ES-I3 (cell line): ENCODE measurements at regions not wholly inside any gene's neighbourhood (a gene's known extent, or its start where the extent isn't known, plus 50 kb on each side); places are given as distances from the start of the nearest gene placed in this dataset.
"Not testable (repeated sequence)": the region's sequence is repeated elsewhere in the genome, so short reads cannot be mapped to it uniquely, and the experiment has no call there.

Experiments used
- H3K36me3 ChIP-seq: 2 replicates; pipeline ENCODE4 v1.6.1; 2013; ENCODE audit warnings: mild to moderate bottlenecking, low read length, control low read depth, moderate library complexity; ENCODE audit not compliant: insufficient read depth
- H3K4me1 ChIP-seq: 2 replicates; pipeline ENCODE4 v1.6.1; 2013; ENCODE audit warnings: mild to moderate bottlenecking, control low read depth, low read length; ENCODE audit not compliant: insufficient read depth
- H3K9ac ChIP-seq: 2 replicates; pipeline ENCODE4 v1.6.1; 2013; ENCODE audit warnings: low read depth, mild to moderate bottlenecking, low read length, moderate library complexity
- H3K9me3 ChIP-seq: 2 replicates; pipeline ENCODE4 v1.6.1; 2013; ENCODE audit warnings: mild to moderate bottlenecking, low read length, moderate library complexity; ENCODE audit not compliant: control insufficient read depth, insufficient read depth

DNA sequence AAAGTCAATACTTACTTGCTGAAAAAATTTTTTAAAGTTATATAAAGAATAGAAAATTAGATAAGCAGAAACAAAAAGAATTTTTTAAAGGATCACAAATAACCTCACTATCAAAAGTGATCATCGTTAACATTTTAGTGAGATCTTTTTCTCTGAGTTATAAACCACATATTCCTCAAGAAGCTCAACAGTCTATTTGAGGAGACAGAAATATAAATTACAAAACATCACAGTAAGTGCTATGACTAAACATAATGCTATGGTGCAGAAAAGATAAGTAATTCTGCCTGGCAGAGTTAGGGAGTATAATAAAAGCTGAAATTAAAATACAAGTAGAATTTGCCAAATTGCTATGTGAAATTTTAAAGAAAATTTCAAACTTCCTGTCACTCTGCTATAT, 226.7 kb downstream of the LMBRD1 start:
- Histone ChIP-seq H3K9me3 (no peaks in the 10 kb centered on the region), H3K4me1 (no peaks in the 10 kb centered on the region), H3K9ac (no peak overlapping the region), H3K36me3 (no peaks in the 10 kb centered on the region)

DNA sequence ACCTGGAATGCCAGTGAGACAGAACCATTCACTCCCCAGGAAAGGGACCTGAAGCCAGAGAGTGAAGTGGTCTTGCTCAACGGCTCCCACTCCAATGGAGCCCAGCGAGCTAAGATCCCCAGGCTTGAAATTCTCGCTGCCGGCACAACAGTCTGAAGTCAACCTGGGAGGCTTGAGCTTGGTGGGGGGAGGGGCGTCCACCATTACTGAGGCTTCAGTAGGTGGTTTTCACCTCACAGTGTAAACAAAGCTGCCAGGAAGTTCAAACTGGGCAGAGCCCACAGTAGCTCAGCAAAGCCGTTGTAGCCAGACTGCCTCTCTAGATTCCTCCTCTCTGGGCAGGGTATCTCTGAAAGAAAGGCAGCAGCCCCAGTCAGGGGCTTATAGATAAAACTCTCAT, 236.2 kb downstream of the LMBRD1 start:
- not testable (repeated sequence) for H3K9ac ChIP-seq, H3K36me3 ChIP-seq, H3K4me1 ChIP-seq, H3K9me3 ChIP-seq

DNA sequence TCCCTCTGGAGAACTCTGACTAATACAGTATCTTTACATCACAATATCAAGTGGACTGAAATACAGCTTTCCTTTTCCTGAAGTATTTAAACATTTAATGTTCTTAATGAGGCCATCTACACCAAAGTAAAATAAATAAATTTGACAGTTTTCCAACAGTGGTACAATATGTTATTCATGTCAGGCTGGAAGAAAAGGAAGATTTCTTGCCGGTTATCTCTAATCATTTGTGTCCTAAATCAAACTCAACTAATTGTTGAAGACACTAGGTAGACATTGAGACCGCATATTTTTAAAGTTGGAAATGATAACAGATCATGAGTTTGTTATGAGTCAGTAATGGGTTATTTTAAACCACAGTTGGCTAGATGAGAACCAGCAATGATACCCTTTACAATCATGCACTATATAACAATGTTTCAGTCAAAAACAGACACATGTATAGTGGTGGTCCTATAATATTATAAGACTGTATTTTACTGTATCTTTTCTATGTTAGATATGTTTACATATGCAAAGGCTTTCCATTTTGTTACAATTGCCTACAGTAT, 241.6 kb downstream of the LMBRD1 start:
- H3K9me3 ChIP-seq = no peaks in the 10 kb centered on the region
- no peak overlapping the region for H3K9ac ChIP-seq
- H3K4me1 ChIP-seq = no peaks in the 10 kb centered on the region
- H3K36me3 ChIP-seq = no peaks in the 10 kb centered on the region

DNA sequence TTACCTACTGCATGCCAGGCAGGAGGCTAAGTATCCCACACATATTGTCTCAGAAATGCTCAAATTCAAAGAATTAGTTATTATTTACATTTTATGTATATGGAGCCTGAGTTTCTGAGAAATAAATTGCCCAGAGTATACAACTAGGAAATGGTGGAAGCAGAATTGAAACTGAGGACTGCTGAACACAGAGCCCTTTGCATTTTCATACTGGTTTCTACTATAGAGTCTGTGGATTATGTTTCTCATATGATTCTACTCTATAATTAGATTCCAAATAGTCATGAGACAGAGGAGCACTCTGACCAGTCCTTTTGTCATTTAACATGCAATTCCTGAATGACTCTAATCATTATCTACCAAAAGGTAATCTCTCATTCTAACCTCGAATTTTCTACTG, 254.3 kb downstream of the LMBRD1 start:
- no peaks in the 10 kb centered on the region for H3K36me3 ChIP-seq
- no peaks in the 10 kb centered on the region for H3K4me1 ChIP-seq
- H3K9me3 ChIP-seq = no peaks in the 10 kb centered on the region
- H3K9ac ChIP-seq = no peak overlapping the region

DNA sequence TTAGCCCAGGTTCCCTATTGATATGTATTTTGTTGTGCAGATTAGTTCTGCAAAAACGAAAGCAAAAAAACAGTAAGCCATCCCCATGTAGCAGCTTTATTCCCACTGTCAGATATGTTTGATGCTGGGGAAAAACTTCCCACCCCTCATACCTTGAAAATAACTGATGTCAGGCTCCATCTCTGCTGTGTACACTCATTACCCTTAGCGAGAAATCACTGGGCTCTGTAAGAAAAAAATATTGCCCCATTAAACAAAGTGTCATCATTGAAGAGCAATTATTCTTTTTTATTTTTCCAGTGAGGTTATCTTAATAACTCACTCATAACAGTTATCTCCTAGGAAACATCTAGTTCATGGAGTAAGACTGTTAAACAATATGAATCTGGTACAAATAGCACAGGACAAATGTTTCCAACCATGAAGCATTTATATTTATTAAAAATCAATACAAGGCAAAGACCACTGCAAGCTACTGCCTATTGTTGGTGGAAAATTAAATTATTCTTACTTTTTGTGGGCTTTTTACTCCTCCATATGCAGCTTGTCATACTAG, 268.8 kb downstream of the LMBRD1 start:
- H3K9ac ChIP-seq = no peak overlapping the region
- no peaks in the 10 kb centered on the region for H3K4me1 ChIP-seq
- no peaks in the 10 kb centered on the region for H3K9me3 ChIP-seq
- H3K36me3 ChIP-seq = no peaks in the 10 kb centered on the region

DNA sequence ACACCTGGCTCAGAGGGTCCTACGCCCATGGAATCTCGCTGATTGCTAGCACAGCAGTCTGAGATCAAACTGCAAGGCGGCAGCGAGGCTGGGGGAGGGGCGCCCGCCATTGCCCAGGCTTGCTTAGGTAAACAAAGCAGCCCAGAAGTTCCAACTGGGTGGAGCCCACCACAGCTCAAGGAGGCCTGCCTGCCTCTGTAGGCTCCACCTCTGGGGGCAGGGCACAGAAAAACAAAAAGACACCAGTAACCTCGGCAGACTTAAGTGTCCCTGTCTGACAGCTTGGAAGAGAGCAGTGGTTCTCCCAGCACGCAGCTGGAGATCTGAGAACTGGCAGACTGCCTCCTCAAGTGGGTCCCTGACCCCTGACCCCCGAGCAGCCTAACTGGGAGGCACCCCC, 281.3 kb downstream of the LMBRD1 start:
- H3K36me3 ChIP-seq, H3K9me3 ChIP-seq, H3K4me1 ChIP-seq: not testable (repeated sequence)
- peak overlapping the region; percentile 58 for H3K9ac ChIP-seq

DNA sequence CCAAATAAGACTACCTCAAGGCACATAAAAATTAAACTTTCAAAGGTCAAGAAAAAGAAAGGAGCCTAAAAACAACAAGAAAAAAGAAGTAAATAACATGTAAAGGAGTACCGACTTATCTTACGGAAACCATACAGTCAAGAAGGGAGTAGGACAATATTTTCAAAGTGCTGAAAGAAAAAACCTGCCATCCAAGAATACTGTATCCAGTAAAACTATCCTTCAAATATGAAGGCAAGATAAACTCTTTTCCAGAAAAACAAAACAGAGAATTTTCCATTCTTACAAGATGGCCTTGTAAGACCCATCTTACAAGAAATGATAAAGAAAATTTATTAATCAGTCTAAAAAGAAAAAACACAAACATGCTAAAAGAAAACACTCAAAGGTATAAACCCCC, 302.2 kb downstream of the LMBRD1 start:
- Histone ChIP-seq H3K36me3 (no peaks in the 10 kb centered on the region), H3K9ac (no peak overlapping the region), H3K4me1 (no peaks in the 10 kb centered on the region), H3K9me3 (peaks cover 3% of the 10 kb centered on the region; the same call in 1 of the 2 replicates)

DNA sequence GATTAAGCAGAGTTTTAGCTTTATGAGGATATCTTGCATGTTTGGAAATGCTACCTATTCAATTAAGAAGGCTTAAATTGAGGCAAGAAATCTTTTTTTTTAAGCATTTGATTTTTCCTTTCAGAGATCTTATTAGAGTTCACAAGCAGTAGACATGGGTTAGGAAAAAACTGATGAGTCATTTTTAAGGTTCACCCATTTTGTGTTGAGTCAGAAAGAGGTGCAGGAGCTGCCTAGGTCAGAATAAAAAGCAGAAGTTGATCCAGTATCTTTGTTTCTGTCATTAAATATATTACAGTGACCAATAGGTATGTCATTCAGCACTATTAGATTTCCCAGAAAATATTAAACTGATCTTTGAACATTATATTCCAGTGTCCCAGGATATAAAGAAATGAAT, 306.8 kb downstream of the LMBRD1 start:
- H3K9ac ChIP-seq = no peak overlapping the region
- no peaks in the 10 kb centered on the region for H3K4me1 ChIP-seq
- no peaks in the 10 kb centered on the region for H3K36me3 ChIP-seq
- H3K9me3 ChIP-seq = peaks cover 6% of the 10 kb centered on the region; the same call in 1 of the 2 replicates

DNA sequence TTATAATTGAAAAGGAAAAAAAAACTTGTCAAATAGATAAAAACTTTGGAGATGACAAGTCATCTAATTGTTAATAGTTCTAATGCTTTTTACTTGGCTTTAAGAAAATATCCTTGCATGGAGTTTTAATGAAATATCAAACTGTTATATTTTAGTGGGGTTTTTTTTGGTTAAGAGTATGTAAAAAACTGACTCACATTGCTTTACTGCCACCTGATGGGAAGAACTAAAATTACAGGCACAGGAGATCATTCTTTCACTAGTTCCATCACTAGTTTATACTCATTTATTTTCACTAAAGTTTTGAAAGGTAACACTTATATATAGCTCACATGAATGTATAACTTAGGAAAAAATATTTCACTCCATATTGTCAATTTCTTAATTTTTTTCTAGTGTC, 309.1 kb downstream of the LMBRD1 start:
- no peaks in the 10 kb centered on the region for H3K36me3 ChIP-seq
- no peaks in the 10 kb centered on the region for H3K4me1 ChIP-seq
- H3K9me3 ChIP-seq = peaks cover 3% of the 10 kb centered on the region; the same call in 1 of the 2 replicates
- no peak overlapping the region for H3K9ac ChIP-seq

DNA sequence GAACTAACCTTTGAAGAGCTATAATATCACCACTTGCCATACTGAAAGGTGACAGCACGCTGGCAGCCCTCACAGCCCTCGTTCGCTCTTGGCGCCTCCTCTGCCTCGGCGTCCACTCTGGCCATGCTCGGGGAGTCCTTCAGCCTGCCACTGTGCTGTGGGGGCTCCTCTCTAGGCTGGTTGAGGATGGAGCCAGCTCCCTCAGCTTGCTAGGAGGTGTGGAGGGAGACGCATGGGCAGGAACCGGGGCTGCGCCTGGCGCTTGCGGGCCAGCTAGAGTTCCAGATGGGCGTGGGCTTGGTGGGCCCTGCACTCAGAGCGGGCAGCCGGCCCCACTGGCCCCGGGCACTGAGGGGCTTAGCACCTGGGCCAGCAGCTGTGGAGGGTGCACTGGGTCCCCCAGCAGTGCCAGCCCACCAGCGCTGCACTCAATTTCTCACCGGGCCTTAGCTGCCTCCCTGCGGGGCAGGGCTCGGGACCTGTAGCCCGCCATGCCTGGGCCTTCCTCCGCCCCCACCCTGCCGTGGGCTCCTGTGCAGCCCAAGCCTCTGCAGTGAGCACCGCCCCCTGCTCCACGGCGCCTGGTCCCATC, 329.7 kb downstream of the LMBRD1 start:
- H3K9ac ChIP-seq = no peak overlapping the region
- H3K9me3 ChIP-seq = no peaks in the 10 kb centered on the region
- no peaks in the 10 kb centered on the region for H3K36me3 ChIP-seq
- H3K4me1 ChIP-seq = no peaks in the 10 kb centered on the region

DNA sequence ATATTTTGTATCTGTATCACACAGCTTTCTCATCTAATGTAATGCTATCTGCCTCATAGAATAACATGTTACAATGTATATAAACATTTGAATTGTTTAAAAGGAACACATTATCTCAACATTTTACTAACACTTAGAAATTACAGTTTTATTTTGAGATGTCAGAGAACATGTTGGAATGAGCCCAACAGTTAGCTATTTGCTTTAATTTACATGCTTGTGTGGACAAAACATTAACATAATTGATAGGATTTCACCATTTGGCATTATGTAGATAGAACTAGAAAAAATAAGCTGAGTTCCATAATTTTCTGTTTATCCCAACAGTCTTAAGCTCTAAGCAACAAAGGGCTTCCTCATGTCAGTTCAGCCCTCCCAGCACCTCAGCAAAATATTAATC, 330.9 kb downstream of the LMBRD1 start:
- no peak overlapping the region for H3K9ac ChIP-seq
- H3K36me3 ChIP-seq = no peaks in the 10 kb centered on the region
- H3K4me1 ChIP-seq = no peaks in the 10 kb centered on the region
- no peaks in the 10 kb centered on the region for H3K9me3 ChIP-seq

DNA sequence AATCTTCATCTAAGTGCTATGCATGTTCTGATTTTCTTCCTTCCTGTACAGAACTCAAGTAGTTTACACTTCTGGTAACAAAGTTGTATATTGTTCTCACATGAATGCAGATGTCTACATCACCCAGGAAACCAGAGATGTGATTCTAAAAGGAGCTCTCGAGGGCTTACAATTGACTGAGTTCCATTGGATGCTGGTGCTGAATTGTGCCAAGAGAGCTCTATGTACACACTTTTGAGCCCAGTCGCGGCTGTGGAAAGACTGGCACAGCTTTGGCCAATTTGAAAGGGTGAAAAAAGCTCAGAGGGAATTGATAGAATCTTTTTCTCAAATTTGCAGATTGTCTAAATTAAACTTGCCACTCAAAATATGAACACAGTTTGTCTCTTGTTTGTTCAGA, 340.7 kb downstream of the LMBRD1 start:
- Histone ChIP-seq H3K4me1 (no peaks in the 10 kb centered on the region), H3K36me3 (no peaks in the 10 kb centered on the region), H3K9ac (no peak overlapping the region), H3K9me3 (peaks cover 4% of the 10 kb centered on the region; the same call in 1 of the 2 replicates)

DNA sequence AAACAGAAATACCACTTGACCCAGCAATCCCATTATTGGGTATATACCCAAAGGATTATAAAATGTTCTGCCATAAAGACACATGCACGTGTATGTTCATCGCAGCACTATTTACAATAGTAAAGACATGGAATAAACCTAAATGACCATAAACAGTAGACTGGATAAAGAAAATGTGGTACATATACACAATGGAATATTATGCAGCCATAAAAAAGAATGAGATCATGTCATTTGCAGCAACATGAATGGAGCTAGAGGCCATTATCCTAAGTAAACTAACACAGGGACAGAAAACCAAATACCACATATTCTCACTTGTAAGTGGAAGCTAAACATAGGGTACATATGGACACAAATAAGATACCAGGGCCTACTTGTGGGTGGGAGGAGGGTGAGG, 342.2 kb downstream of the LMBRD1 start:
- not testable (repeated sequence) for H3K4me1 ChIP-seq, H3K9me3 ChIP-seq, H3K9ac ChIP-seq, H3K36me3 ChIP-seq

DNA sequence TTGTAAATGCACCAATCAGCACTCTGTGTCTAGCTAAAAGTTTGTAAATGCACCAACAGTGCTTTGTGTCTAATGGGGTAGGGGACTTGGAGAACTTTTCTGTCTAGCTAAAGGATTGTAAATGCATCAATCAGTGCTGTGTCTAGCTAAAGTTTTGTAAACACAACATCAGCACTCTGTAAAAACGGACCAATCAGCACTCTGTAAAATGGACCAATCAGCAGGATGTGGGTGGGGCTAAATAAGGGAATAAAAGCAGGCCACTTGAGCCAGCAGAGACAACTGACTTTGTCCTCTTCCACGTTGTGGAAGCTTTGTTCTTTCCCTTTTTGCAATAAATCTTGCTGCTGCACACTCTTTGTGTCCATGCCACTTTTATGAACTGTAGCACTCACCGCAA, 346.3 kb downstream of the LMBRD1 start:
- H3K9me3 ChIP-seq, H3K36me3 ChIP-seq, H3K4me1 ChIP-seq, H3K9ac ChIP-seq: not testable (repeated sequence)

DNA sequence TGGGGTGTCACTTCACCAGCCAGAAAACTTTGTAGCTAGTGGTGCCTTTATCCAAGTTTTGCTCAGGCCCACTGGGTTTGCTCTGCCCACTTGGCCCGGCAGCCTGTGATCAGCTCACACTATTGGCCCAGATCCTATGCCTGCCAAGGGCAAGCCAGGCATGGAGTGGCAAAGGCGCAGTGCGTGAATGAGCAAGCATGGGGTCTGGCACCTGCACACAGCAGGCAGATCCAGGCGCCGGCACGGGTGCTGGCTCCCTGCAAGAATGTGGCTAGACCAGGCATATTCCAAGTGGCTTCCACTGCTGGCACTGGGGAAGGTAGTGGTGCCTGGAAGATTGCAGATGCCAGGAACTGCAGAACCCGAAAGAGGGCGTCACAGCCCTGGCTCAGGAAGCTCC, 346.9 kb downstream of the LMBRD1 start:
- peaks cover 7% of the 10 kb centered on the region; the same call in 1 of the 2 replicates for H3K9me3 ChIP-seq
- H3K36me3 ChIP-seq = no peaks in the 10 kb centered on the region
- no peaks in the 10 kb centered on the region for H3K4me1 ChIP-seq
- H3K9ac ChIP-seq = no peak overlapping the region
